Right lobe of liver (tissue), 6 donors: ENCODE measurements at regions not wholly inside any gene's neighbourhood (a gene's known extent, or its start where the extent isn't known, plus 50 kb on each side); places are given as distances from the start of the nearest gene placed in this dataset.

Experiments
- ATAC-seq, 4 donors: fragments of 200-7000 bp; cut with Tn5 transposase; one replicate each; pipeline ENCODE4 v1.9.1; 2020; ENCODE audit warnings: mild to moderate bottlenecking in 4 of 4, moderate library complexity in 4 of 4
- DNase-seq, 3 donors: peaks; one replicate each; pipeline ENCODE4 v3.0.0-alpha.2; 2020
- H3K27ac ChIP-seq, 3 donors: fragments of 200-600 bp; one replicate each; pipeline ENCODE4 v1.8.0; 2022
- H3K27me3 ChIP-seq, 2 donors: fragments of 200-600 bp; one replicate each; pipeline ENCODE4 v1.8.0; 2022
- H3K36me3 ChIP-seq, 4 donors: fragments of 200-600 bp; sonication (generic) in 1 of 4; one replicate each; pipeline versions ENCODE4 v1.5.1 to v1.8.0; 2017 to 2022; ENCODE audit warnings: control low read depth in 1 of 4
- H3K4me1 ChIP-seq, 4 donors: fragments of 200-600 bp; sonication (generic) in 1 of 4; one replicate each; pipeline versions ENCODE4 v1.5.1 to v1.8.0; 2017 to 2022; ENCODE audit warnings: control low read depth in 1 of 4
- H3K4me3 ChIP-seq, 3 donors: fragments of 200-600 bp; one replicate each; pipeline ENCODE4 v1.8.0; 2022
- H3K9me3 ChIP-seq, 4 donors: fragments of 200-600 bp; sonication (generic) in 1 of 4; one replicate each; pipeline versions ENCODE4 v1.5.1 to v1.8.0; 2017 to 2022; ENCODE audit warnings: control low read depth in 1 of 4
- CTCF ChIP-seq, 4 donors: fragments of 200-600 bp in 3 of 4; fragments of 450-650 bp in 1 of 4; IDR thresholded peaks; one replicate each; pipeline versions ENCODE4 v1.5.1 to v1.8.0; 2016 to 2022; ENCODE audit warnings: antibody characterized with exemption in 4 of 4, mild to moderate bottlenecking in 2 of 4
- POLR2A ChIP-seq: fragments of 450-650 bp; IDR thresholded peaks from one replicate; pipeline ENCODE4 v1.6.1; 2017; ENCODE audit warnings: antibody characterized with exemption, mild to moderate bottlenecking
- WGBS: methylation state at CpG from one replicate; pipeline ENCODE4 v1.1.6; 2018; ENCODE audit warnings: low coverage, low lambda C conversion rate; ENCODE audit not compliant: insufficient coverage; ENCODE audit errors: missing lambda C conversion rate; 5-methylcytosine and 5-hydroxymethylcytosine counted together
- intact Hi-C, 2 donors: fragments of 100-400 bp; cut with DNase I; formaldehyde crosslinking; loops; one replicate each; pipeline versions ENCODE4 v1.11.2 to v1.14.1; 2022
- donor health status: DM: no; HTN: yes; CAD: no.
- donor health status: DM: no; HTN: no; CAD: no.
- donor health status: DM: no; HTN: no; CAD: no.
- donor health status: DM: no; HTN: yes; CAD: no.
- donor health status: DM: no; HTN: yes; CAD: no.

- H3K27me3 ChIP-seq: no peaks in the 10 kb centered on the region
- intact Hi-C loops: no loop called here
- ATAC-seq (no peak), DNase-seq (no peak)
- TF ChIP-seq POLR2A: no peak
- TF ChIP-seq CTCF (IDR thresholded peaks at IDR 0.05): no peak
- no peaks in the 10 kb centered on the region for H3K9me3 ChIP-seq
- no peak overlapping the region for H3K4me3 ChIP-seq
- WGBS: 59% methylated on average over 3 of the region's 3 CpGs
- H3K27ac ChIP-seq: no peak overlapping the region
- no peaks in the 10 kb centered on the region for H3K4me1 ChIP-seq
- no peaks in the 10 kb centered on the region for H3K36me3 ChIP-seq
Measured at GRCh38 chr10:44636625-44637024, 251.7 kb upstream of the CXCL12 start.

- no peak for TF ChIP-seq POLR2A
- no peak for TF ChIP-seq CTCF (IDR thresholded peaks at IDR 0.05)
- Histone ChIP-seq H3K4me3 (no peak overlapping the region), H3K4me1 (no peaks in the 10 kb centered on the region), H3K27ac (no peak overlapping the region), H3K9me3 (no peaks in the 10 kb centered on the region), H3K36me3 (no peaks in the 10 kb centered on the region), H3K27me3 (no peaks in the 10 kb centered on the region)
- DNase-seq (no peak), ATAC-seq (no peak)
- intact Hi-C loops: no loop called here
- WGBS: 48% methylated on average over 5 of the region's 7 CpGs
Measured at GRCh38 chr10:44640429-44640828, 255.5 kb upstream of the CXCL12 start.

GRCh38 chr10:44647473-44647872, 262.6 kb upstream of the CXCL12 start:
- ATAC-seq (peak in 1 of 4 donors; percentile 11), DNase-seq (no peak)
- no peak overlapping the region for H3K4me3 ChIP-seq
- no peaks in the 10 kb centered on the region for H3K9me3 ChIP-seq
- H3K4me1 ChIP-seq: no peaks in the 10 kb centered on the region
- no peak overlapping the region for H3K27ac ChIP-seq
- intact Hi-C loops: no loop called here
- H3K36me3 ChIP-seq: no peaks in the 10 kb centered on the region
- H3K27me3 ChIP-seq: no peaks in the 10 kb centered on the region
- TF ChIP-seq POLR2A (no peak), CTCF (IDR thresholded peaks at IDR 0.05) (no peak)
- 52% methylated on average over 2 of the region's 2 CpGs for WGBS

GRCh38 chr10:44647877-44648542, 263.1 kb upstream of the CXCL12 start:
- DNase-seq (no peak), ATAC-seq (peak in 3 of 4 donors; percentile 36 to 45 (median 36))
- intact Hi-C loops: no loop called here
- no peaks in the 10 kb centered on the region for H3K9me3 ChIP-seq
- TF ChIP-seq POLR2A (no peak), CTCF (IDR thresholded peaks at IDR 0.05) (no peak)
- no peaks in the 10 kb centered on the region for H3K4me1 ChIP-seq
- no peak overlapping the region for H3K4me3 ChIP-seq
- H3K27ac ChIP-seq: no peak overlapping the region
- no peaks in the 10 kb centered on the region for H3K27me3 ChIP-seq
- H3K36me3 ChIP-seq: no peaks in the 10 kb centered on the region
- 66% methylated on average over 6 of the region's 10 CpGs for WGBS
